ENCODE measurements at regions not wholly inside any gene's neighbourhood (a gene's known extent, or its start where the extent isn't known, plus 50 kb on each side); places are given as distances from the start of the nearest gene placed in this dataset.

DNA sequence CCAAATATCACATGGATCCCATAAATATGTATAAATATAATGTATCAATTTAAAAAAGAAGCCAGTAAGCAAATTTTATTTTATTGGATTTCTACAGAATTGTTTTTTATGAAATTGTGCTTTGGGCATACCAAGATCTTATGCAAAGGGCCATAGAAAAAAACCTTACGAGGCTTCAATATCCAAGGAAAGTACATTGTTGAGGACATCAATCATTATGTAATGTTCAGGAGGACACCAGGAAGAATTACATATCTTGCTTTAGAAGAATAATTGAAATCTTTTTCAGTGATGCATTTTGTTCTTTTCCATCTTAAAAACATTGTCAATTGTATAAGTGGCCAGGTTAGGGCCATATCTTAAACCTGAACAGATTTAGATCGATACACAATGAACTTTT is 187.8 kb upstream of the GAS1 start:
- Histone ChIP-seq H3K27ac (no peak overlapping the region), H3K27me3 (no peaks in the 10 kb centered on the region), H3K9me3 (peaks cover 0 to 12% of the 10 kb centered on the region in 2 donors), H3K36me3 (no peaks in the 10 kb centered on the region), H3K4me3 (no peak overlapping the region), H3K4me1 (no peaks in the 10 kb centered on the region)
- intact Hi-C loops (cut with DNase I; ENCODE audit: low total_unique reads), result no loop called here
- DNase-seq, result no peak
- no peak for TF ChIP-seq POLR2A (IDR thresholded peaks at IDR 0.05)

DNA sequence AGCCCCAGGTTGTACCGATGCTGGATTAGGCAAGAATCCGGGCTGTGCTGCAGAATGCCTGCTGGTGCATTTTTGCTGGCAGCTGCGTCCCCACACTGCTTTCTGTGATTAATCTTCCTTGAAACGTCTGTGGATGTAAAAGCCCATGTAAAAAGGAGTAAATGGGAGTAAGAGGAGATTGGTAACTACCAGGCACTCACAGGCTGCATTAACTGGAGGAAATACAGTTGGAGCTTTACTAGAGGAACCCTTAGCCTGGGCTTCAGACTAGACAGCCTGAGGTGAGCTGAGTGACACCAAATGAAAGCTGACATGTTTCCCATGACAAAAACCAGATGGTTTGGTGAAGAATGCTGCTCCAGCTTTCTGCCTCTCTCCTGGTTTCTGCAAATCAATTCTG is 190.4 kb upstream of the GAS1 start:
- Histone ChIP-seq H3K9me3 (no peaks in the 10 kb centered on the region), H3K27ac (peak overlapping the region in 1 of 2 donors; percentile 37), H3K4me1 (no peaks in the 10 kb centered on the region), H3K4me3 (no peak overlapping the region), H3K36me3 (no peaks in the 10 kb centered on the region), H3K27me3 (no peaks in the 10 kb centered on the region)
- no peak for DNase-seq
- intact Hi-C loops (cut with DNase I; ENCODE audit: low total_unique reads), result no loop called here
- TF ChIP-seq POLR2A (IDR thresholded peaks at IDR 0.05), result no peak
- TF ChIP-seq, protein P1, sequence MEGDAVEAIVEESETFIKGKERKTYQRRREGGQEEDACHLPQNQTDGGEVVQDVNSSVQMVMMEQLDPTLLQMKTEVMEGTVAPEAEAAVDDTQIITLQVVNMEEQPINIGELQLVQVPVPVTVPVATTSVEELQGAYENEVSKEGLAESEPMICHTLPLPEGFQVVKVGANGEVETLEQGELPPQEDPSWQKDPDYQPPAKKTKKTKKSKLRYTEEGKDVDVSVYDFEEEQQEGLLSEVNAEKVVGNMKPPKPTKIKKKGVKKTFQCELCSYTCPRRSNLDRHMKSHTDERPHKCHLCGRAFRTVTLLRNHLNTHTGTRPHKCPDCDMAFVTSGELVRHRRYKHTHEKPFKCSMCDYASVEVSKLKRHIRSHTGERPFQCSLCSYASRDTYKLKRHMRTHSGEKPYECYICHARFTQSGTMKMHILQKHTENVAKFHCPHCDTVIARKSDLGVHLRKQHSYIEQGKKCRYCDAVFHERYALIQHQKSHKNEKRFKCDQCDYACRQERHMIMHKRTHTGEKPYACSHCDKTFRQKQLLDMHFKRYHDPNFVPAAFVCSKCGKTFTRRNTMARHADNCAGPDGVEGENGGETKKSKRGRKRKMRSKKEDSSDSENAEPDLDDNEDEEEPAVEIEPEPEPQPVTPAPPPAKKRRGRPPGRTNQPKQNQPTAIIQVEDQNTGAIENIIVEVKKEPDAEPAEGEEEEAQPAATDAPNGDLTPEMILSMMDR (IDR thresholded peaks at IDR 0.05), result no peak

DNA sequence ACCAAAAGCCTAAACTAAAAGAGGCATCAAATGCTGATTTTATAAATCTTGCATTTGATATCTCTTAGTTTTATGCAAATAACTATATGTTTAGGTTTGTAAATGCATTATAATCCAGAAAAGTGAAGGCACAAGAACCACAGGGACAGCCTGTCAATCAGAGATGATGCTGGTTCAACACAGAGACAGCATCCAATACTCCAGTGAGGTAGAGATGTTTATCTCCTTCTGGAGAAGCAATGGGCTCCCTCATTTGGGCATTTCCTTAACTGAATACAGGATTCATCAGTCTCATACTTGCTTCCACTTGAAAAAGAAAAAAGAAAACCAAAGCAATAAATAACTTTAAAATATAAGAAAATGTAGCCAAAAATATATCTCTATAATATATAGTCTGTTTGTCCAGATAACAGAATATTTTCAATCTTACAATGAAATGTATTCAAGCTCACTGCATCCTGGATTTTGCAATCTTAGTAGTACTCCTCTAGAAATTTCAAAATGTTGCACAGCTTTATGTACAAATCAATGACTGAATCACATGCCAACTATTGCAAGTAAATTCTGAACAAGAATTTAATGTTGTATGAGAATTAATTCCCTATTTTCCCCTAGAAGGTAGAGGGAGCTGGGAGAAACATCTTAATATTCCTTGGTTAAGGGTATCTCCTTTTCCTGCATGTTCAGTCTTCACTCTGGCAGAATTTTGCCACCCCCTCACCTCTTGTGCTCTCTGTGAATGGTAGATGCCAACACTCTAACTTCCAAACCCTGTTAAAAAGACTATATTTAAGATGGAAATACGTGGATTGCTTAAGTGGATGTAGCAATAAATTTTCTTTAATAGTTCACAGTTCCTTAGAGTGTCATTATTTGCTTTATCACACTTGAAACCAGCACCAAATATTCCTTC is 191.1 kb upstream of the GAS1 start:
- no peak for DNase-seq
- Histone ChIP-seq H3K9me3 (no peaks in the 10 kb centered on the region), H3K36me3 (no peaks in the 10 kb centered on the region), H3K4me1 (no peaks in the 10 kb centered on the region), H3K4me3 (no peak overlapping the region), H3K27ac (peak overlapping the region in 1 of 2 donors; percentile 37), H3K27me3 (no peaks in the 10 kb centered on the region)
- intact Hi-C loops (cut with DNase I; ENCODE audit: low total_unique reads), result no loop called here
- TF ChIP-seq POLR2A (IDR thresholded peaks at IDR 0.05), result no peak
- TF ChIP-seq, protein P1 (IDR thresholded peaks at IDR 0.05), result no peak

- Histone ChIP-seq H3K9me3 (no peaks in the 10 kb centered on the region), H3K27me3 (no peaks in the 10 kb centered on the region), H3K36me3 (no peaks in the 10 kb centered on the region), H3K27ac (no peak overlapping the region), H3K4me3 (no peak overlapping the region), H3K4me1 (no peaks in the 10 kb centered on the region)
- DNase-seq, result no peak
- TF ChIP-seq, protein P1 (IDR thresholded peaks at IDR 0.05), result no peak
- no peak for TF ChIP-seq POLR2A (IDR thresholded peaks at IDR 0.05)
- intact Hi-C loops (cut with DNase I; ENCODE audit: low total_unique reads), result no loop called here
Observed at GRCh38 chr9:87139099-87139730, 191.9 kb upstream of the GAS1 start.

DNA sequence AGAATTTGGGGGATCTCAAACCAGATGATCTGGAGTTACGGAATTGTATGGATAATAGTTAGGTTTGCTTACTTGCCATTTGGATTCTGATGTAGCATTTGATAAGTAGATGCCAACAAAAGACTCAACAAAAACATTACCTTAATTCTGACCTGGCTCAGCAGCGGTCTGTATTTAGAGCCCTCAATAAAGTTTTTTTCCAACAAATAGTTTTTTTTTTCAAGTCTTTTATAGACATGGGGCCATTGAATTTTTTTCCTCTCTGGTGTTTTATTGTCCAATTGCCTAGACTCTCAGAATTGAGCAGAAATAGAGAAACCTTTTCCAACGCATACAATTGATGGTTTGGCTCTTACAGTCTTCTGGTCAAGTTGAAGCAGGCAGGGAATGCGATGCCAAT is 192.8 kb upstream of the GAS1 start:
- H3K9me3 ChIP-seq, result no peaks in the 10 kb centered on the region

More for the DNA sequence above, 192.8 kb upstream of the GAS1 start:
- Histone ChIP-seq H3K27ac (no peak overlapping the region), H3K4me1 (no peaks in the 10 kb centered on the region), H3K36me3 (no peaks in the 10 kb centered on the region), H3K27me3 (no peaks in the 10 kb centered on the region), H3K4me3 (no peak overlapping the region)
- intact Hi-C loops (cut with DNase I; ENCODE audit: low total_unique reads), result no loop called here
- TF ChIP-seq, protein P1 (IDR thresholded peaks at IDR 0.05), result no peak
- no peak for DNase-seq
